ENCODE measurements at regions not wholly inside any gene's neighbourhood (a gene's known extent, or its start where the extent isn't known, plus 50 kb on each side); places are given as distances from the start of the nearest gene placed in this dataset.

- H4K91ac ChIP-seq (ENCODE audit: low read depth, low read length): no peak overlapping the region
These were observed 77.4 kb upstream of the GPC1 start for GRCh38 chr2:240358080-240358479.

DNA sequence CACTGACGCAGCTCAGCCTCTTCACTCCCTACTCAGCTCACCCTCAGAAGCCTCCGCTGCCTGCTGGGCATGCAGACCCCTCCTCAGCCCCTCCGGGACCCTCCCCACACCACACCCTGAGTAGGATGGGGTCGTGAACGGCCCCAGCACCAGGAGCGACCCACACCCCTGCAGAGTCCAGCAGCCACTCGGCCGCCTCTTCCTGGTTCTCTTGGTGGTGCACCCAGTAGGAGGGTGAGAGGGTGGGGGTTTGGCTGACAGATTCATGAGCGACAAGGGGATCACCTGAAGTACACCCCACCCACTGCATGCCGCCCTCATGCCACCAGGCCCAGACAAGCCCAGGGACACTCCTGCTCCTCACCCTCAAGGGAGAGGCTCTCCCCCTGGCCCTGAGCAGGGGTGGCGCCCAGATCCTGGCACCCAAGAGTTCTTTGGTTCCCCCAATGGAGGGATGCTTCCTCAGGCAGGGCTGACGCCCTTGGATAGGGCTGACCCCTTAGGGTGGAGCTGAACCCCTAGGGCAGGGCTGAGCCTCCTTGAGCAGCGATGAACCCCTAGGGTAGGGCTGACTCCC is 76.6 kb upstream of the GPC1 start:
- Histone ChIP-seq H4K91ac (ENCODE audit: low read depth, low read length) (no peak overlapping the region), H4K12ac (ENCODE audit: low read depth, low read length) (no peak overlapping the region), H2BK120ac (ENCODE audit: insufficient read depth, low read length, poor library complexity) (no peak overlapping the region), H3K23ac (ENCODE audit: low read length) (no peak overlapping the region), H3K79me1 (ENCODE audit: low read length) (no peaks in the 10 kb centered on the region), H2AFZ (ENCODE audit: insufficient read depth, low read length, poor library complexity) (no peak overlapping the region), H3K4me3 (ENCODE audit: low read depth, low read length) (no peak overlapping the region), H3K4me1 (ENCODE audit: control insufficient read depth in 1 of 2, insufficient read depth in 2 of 2, low read length in 2 of 2) (peaks cover 0 to 1% of the 10 kb centered on the region in 2 experiments), H3K9ac (ENCODE audit: low read length) (no peak overlapping the region), H2BK12ac (ENCODE audit: low read length) (no peak overlapping the region), H3K27ac (ENCODE audit: low read depth, low read length) (no peak overlapping the region), H3K18ac (ENCODE audit: low read length) (no peak overlapping the region), H3K4me2 (ENCODE audit: low read length) (no peak overlapping the region), H3K27me3 (ENCODE audit: insufficient read depth, low read length) (no peaks in the 10 kb centered on the region), H3K14ac (ENCODE audit: low read length) (no peak overlapping the region), H2AK5ac (ENCODE audit: low read length) (no peak overlapping the region), H3K79me2 (ENCODE audit: control insufficient read depth, insufficient read depth, low read length, poor library complexity) (no peaks in the 10 kb centered on the region), H3K36me3 (ENCODE audit: control insufficient read depth in 1 of 2, insufficient read depth in 2 of 2, low read length in 2 of 2) (no peaks in the 10 kb centered on the region), H3K9me3 (ENCODE audit: insufficient read depth, low read depth, low read length) (peaks cover 23% of the 10 kb centered on the region), H2BK5ac (ENCODE audit: low read depth, low read length, poor library complexity) (no peak overlapping the region), H4K8ac (ENCODE audit: low read depth, low read length) (no peak overlapping the region), H3K4ac (ENCODE audit: low read depth, low read length) (no peak overlapping the region)
- no CpG with 5 or more reads among the region's 13 CpGs for WGBS (ENCODE audit: extremely low coverage, insufficient coverage, insufficient read length)
- DNase-seq: no peak

More at GRCh38 chr2:240358080-240358479, 77.4 kb upstream of the GPC1 start:
- no peak for DNase-seq
- no peak overlapping the region for H3K4me3 ChIP-seq (ENCODE audit: low read depth, low read length)
- H3K36me3 ChIP-seq (ENCODE audit: control insufficient read depth in 1 of 2, insufficient read depth in 2 of 2, low read length in 2 of 2): no peaks in the 10 kb centered on the region
- H4K8ac ChIP-seq (ENCODE audit: low read depth, low read length): no peak overlapping the region
- H3K9me3 ChIP-seq (ENCODE audit: insufficient read depth, low read depth, low read length): peaks cover 23% of the 10 kb centered on the region
- H3K79me2 ChIP-seq (ENCODE audit: control insufficient read depth, insufficient read depth, low read length, poor library complexity): no peaks in the 10 kb centered on the region
- H2BK5ac ChIP-seq (ENCODE audit: low read depth, low read length, poor library complexity): no peak overlapping the region
- H3K18ac ChIP-seq (ENCODE audit: low read length): no peak overlapping the region
- H3K4me2 ChIP-seq (ENCODE audit: low read length): no peak overlapping the region
- H3K27me3 ChIP-seq (ENCODE audit: insufficient read depth, low read length): no peaks in the 10 kb centered on the region
- no peak overlapping the region for H3K14ac ChIP-seq (ENCODE audit: low read length)
- H3K27ac ChIP-seq (ENCODE audit: low read depth, low read length): no peak overlapping the region
- no peak overlapping the region for H3K23ac ChIP-seq (ENCODE audit: low read length)
- H2BK12ac ChIP-seq (ENCODE audit: low read length): no peak overlapping the region
- no peak overlapping the region for H4K12ac ChIP-seq (ENCODE audit: low read depth, low read length)
- no CpG with 5 or more reads among the region's 7 CpGs for WGBS (ENCODE audit: extremely low coverage, insufficient coverage, insufficient read length)
- H3K4ac ChIP-seq (ENCODE audit: low read depth, low read length): no peak overlapping the region
- H2AFZ ChIP-seq (ENCODE audit: insufficient read depth, low read length, poor library complexity): no peak overlapping the region
- H3K4me1 ChIP-seq (ENCODE audit: control insufficient read depth in 1 of 2, insufficient read depth in 2 of 2, low read length in 2 of 2): peaks cover 0 to 1% of the 10 kb centered on the region in 2 experiments
- no peak overlapping the region for H2AK5ac ChIP-seq (ENCODE audit: low read length)
- no peak overlapping the region for H3K9ac ChIP-seq (ENCODE audit: low read length)
- H2BK120ac ChIP-seq (ENCODE audit: insufficient read depth, low read length, poor library complexity): no peak overlapping the region
- no peaks in the 10 kb centered on the region for H3K79me1 ChIP-seq (ENCODE audit: low read length)

DNA sequence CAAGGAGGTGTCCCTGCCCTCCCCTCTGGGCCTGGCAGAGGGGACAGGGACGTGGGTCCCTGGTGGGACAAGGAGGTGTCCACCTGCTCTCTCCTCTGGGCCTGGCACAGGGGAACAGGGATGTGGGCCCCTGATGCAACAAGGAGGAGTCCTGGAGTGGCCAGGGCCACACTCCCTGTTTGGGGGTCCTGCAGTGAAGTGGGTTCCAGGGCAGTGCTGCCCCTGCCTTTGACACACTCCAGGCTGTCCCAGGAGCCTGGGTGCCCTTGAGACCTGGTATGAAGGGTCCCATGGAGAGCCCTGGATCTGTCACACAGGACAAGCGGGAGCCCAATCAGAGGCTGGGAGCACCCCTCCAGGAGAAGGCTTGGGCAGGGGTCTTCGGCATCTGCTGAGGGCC is 75.8 kb upstream of the GPC1 start:
- Histone ChIP-seq H4K91ac (ENCODE audit: low read depth, low read length) (no peak overlapping the region), H3K4me3 (ENCODE audit: low read depth, low read length) (no peak overlapping the region), H4K12ac (ENCODE audit: low read depth, low read length) (no peak overlapping the region), H3K27me3 (ENCODE audit: insufficient read depth, low read length) (no peaks in the 10 kb centered on the region), H2BK12ac (ENCODE audit: low read length) (no peak overlapping the region), H3K18ac (ENCODE audit: low read length) (no peak overlapping the region), H3K23ac (ENCODE audit: low read length) (no peak overlapping the region), H3K9ac (ENCODE audit: low read length) (no peak overlapping the region), H3K36me3 (ENCODE audit: control insufficient read depth in 1 of 2, insufficient read depth in 2 of 2, low read length in 2 of 2) (no peaks in the 10 kb centered on the region), H3K4me1 (ENCODE audit: control insufficient read depth in 1 of 2, insufficient read depth in 2 of 2, low read length in 2 of 2) (peaks cover 0 to 1% of the 10 kb centered on the region in 2 experiments), H3K4me2 (ENCODE audit: low read length) (no peak overlapping the region), H3K79me1 (ENCODE audit: low read length) (no peaks in the 10 kb centered on the region), H3K14ac (ENCODE audit: low read length) (no peak overlapping the region), H2BK5ac (ENCODE audit: low read depth, low read length, poor library complexity) (no peak overlapping the region), H3K4ac (ENCODE audit: low read depth, low read length) (no peak overlapping the region), H3K9me3 (ENCODE audit: insufficient read depth, low read depth, low read length) (peaks cover 23% of the 10 kb centered on the region), H2BK120ac (ENCODE audit: insufficient read depth, low read length, poor library complexity) (no peak overlapping the region), H3K27ac (ENCODE audit: low read depth, low read length) (no peak overlapping the region), H3K79me2 (ENCODE audit: control insufficient read depth, insufficient read depth, low read length, poor library complexity) (no peaks in the 10 kb centered on the region), H2AK5ac (ENCODE audit: low read length) (no peak overlapping the region), H2AFZ (ENCODE audit: insufficient read depth, low read length, poor library complexity) (no peak overlapping the region), H4K8ac (ENCODE audit: low read depth, low read length) (no peak overlapping the region)
- no peak for DNase-seq
- WGBS (ENCODE audit: extremely low coverage, insufficient coverage, insufficient read length): no CpG with 5 or more reads among the region's 3 CpGs

DNA sequence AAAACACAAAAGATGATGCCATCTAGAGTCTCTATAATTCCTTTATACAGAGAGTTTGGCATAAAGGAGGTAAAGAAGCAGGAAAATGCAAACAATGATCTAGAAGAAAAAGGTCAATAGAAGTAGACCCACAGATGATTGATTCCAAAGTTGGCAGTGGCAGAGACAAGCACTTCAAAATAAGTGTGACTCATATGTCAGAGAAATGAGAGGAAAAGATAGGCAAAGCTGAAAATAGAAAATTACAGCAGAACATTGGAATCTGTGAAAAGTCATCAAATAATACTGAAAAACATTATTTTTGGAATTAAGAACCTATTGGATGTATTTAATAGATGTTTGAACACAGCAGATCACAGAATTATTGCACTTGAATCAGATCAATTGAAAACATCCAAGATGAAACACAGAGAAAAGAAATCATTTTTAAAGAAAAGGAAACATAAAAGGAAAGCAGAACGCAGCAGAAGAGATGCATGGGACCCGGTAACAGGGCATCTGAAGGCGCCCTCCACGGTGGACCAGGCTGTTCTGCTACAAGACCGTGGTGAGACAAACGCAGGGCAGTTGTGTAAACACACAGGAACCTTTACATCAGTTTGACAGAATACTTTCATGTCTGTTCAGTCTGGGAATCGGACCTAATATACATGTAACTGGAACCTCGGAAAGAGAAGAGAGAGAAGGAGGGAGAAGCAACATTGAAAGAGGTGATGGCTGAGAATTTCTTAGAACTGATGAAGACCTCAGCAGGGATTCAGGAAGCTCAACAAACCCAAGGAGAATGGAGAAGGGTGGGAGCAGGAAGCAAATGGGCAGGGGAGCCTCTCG is 74.6 kb upstream of the GPC1 start:
- no CpG with 5 or more reads among the region's 9 CpGs for WGBS (ENCODE audit: extremely low coverage, insufficient coverage, insufficient read length)

More for the DNA sequence above, 74.6 kb upstream of the GPC1 start:
- no peak overlapping the region for H3K4me2 ChIP-seq (ENCODE audit: low read length)
- no peak overlapping the region for H3K27ac ChIP-seq (ENCODE audit: low read depth, low read length)
- H3K79me2 ChIP-seq (ENCODE audit: control insufficient read depth, insufficient read depth, low read length, poor library complexity): no peaks in the 10 kb centered on the region
- H3K9me3 ChIP-seq (ENCODE audit: insufficient read depth, low read depth, low read length): peaks cover 23% of the 10 kb centered on the region
- DNase-seq: no peak
- H3K4ac ChIP-seq (ENCODE audit: low read depth, low read length): no peak overlapping the region
- H3K18ac ChIP-seq (ENCODE audit: low read length): no peak overlapping the region
- H3K4me3 ChIP-seq (ENCODE audit: low read depth, low read length): no peak overlapping the region
- H3K14ac ChIP-seq (ENCODE audit: low read length): no peak overlapping the region
- no peaks in the 10 kb centered on the region for H3K79me1 ChIP-seq (ENCODE audit: low read length)
- no peak overlapping the region for H2BK5ac ChIP-seq (ENCODE audit: low read depth, low read length, poor library complexity)
- no peaks in the 10 kb centered on the region for H3K4me1 ChIP-seq (ENCODE audit: control insufficient read depth in 1 of 2, insufficient read depth in 2 of 2, low read length in 2 of 2)
- no peak overlapping the region for H4K12ac ChIP-seq (ENCODE audit: low read depth, low read length)
- H3K36me3 ChIP-seq (ENCODE audit: control insufficient read depth in 1 of 2, insufficient read depth in 2 of 2, low read length in 2 of 2): no peaks in the 10 kb centered on the region
- no peak overlapping the region for H2BK12ac ChIP-seq (ENCODE audit: low read length)
- H2AK5ac ChIP-seq (ENCODE audit: low read length): no peak overlapping the region
- no peak overlapping the region for H4K8ac ChIP-seq (ENCODE audit: low read depth, low read length)
- no peak overlapping the region for H4K91ac ChIP-seq (ENCODE audit: low read depth, low read length)
- H3K27me3 ChIP-seq (ENCODE audit: insufficient read depth, low read length): no peaks in the 10 kb centered on the region
- H2BK120ac ChIP-seq (ENCODE audit: insufficient read depth, low read length, poor library complexity): no peak overlapping the region
- H2AFZ ChIP-seq (ENCODE audit: insufficient read depth, low read length, poor library complexity): no peak overlapping the region
- H3K23ac ChIP-seq (ENCODE audit: low read length): no peak overlapping the region
- H3K9ac ChIP-seq (ENCODE audit: low read length): no peak overlapping the region
